Fibroblast of pulmonary artery (primary cell): ENCODE measurements at regions not wholly inside any gene's neighbourhood (a gene's known extent, or its start where the extent isn't known, plus 50 kb on each side); places are given as distances from the start of the nearest gene placed in this dataset.

Source experiments
- DNase-seq: peaks from one replicate; pipeline ENCODE4 v3.0.0-alpha.2; 2010; ENCODE audit warnings: low read depth
- H3K4me3 ChIP-seq: replicated peaks from 2 replicates; pipeline ENCODE4 v1.5.1; 2011; ENCODE audit warnings: low read depth, mild to moderate bottlenecking, control low read depth, low read length, moderate library complexity
- TF ChIP-seq, protein P1 (sequence below): IDR thresholded peaks from 2 replicates; pipeline ENCODE4 v1.5.1; 2011; ENCODE audit warnings: mild to moderate bottlenecking, control low read depth, low read length, inconsistent platforms; ENCODE audit errors: missing control alignments

GRCh38 chr17:52756746-52757145 lies 598.2 kb upstream of the CA10 start:
- TF ChIP-seq, protein P1, sequence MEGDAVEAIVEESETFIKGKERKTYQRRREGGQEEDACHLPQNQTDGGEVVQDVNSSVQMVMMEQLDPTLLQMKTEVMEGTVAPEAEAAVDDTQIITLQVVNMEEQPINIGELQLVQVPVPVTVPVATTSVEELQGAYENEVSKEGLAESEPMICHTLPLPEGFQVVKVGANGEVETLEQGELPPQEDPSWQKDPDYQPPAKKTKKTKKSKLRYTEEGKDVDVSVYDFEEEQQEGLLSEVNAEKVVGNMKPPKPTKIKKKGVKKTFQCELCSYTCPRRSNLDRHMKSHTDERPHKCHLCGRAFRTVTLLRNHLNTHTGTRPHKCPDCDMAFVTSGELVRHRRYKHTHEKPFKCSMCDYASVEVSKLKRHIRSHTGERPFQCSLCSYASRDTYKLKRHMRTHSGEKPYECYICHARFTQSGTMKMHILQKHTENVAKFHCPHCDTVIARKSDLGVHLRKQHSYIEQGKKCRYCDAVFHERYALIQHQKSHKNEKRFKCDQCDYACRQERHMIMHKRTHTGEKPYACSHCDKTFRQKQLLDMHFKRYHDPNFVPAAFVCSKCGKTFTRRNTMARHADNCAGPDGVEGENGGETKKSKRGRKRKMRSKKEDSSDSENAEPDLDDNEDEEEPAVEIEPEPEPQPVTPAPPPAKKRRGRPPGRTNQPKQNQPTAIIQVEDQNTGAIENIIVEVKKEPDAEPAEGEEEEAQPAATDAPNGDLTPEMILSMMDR = no peak
- DNase-seq = no peak
- H3K4me3 ChIP-seq = no peak overlapping the region

DNA sequence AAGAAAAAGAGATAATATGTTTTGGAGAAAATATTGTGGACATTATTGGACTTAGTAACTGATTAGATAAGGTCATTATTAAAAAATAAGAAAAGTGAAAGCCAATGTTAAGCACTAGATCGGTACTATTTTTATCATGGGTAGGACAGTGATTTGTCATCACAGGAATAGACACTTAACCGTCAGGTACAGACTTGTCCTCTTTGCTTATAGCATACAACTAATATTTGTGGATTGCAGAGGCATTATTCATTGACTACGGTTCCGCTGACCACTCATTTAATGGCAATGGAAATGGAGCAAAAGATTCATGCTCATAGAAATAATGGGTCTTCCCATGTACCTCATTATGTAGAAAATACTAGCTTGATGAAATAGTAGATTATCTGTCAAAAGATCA lies 596.3 kb upstream of the CA10 start:
- no peak for DNase-seq
- no peak overlapping the region for H3K4me3 ChIP-seq
- TF ChIP-seq, protein P1 = no peak

DNA sequence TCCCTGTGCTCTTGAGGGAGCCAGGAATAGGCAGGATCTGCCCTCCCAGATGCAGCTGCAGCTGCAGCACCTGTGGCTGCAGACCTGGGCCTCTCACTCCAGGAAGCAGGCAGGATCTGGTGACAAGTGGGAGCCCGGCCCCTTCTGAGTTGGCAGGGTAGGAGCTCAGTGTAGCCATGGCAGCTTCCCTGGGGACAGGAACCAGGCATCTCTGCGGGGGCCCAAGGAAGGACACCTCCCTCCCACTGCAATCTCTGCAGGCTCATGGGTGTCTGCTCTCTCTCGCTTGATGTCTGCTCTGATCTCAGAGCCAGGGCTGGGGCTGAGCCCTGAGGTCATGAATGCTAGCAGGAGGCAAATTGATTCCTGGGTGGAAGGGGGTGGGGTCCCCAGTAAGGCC lies 592.5 kb upstream of the CA10 start:
- DNase-seq = no peak
- no peak overlapping the region for H3K4me3 ChIP-seq
- TF ChIP-seq, protein P1 = no peak

DNA sequence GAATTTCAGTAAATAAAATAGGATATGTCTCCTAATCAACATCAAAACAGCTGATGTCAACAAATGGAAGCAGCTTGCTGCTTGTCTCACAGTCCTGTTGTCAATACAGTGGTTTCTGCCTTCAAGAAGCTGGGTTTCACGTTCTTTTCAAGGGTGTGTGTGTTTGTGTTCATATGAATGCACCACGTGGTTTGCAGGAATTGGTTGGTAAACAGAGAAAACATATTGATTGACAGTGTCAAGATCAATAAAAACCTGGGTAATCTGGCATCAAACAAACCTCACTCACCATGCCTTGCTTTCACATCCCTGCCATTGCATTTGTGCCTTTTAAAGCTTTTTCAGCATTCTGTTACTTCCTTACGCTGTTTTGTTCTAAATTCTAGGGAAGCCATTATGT lies 585.7 kb upstream of the CA10 start:
- no peak overlapping the region for H3K4me3 ChIP-seq
- TF ChIP-seq, protein P1 = no peak
- no peak for DNase-seq

- TF ChIP-seq, protein P1 = no peak
- no peak overlapping the region for H3K4me3 ChIP-seq
- no peak for DNase-seq
Observed at GRCh38 chr17:52740006-52740405, 581.5 kb upstream of the CA10 start.

DNA sequence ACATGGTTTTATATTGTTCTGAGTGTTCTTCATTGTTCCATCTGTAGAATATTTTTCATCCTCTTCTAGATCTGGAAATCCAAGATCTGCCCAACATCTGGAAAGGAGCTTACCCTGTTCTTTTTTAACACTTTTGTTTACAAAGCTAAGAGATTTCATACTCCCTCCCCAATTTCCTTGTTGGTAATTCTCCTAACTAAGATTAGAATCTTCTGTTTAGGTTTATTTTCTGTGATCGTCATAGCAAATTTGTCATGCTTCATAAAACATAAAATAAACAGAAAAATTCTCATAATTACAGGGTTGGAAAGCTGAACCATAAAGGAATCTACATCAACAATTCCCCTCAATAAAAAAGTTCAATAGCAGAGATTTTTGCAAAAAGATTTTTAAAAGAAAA lies 580.3 kb upstream of the CA10 start:
- peak; percentile 2 for DNase-seq
- TF ChIP-seq, protein P1 = no peak

DNA sequence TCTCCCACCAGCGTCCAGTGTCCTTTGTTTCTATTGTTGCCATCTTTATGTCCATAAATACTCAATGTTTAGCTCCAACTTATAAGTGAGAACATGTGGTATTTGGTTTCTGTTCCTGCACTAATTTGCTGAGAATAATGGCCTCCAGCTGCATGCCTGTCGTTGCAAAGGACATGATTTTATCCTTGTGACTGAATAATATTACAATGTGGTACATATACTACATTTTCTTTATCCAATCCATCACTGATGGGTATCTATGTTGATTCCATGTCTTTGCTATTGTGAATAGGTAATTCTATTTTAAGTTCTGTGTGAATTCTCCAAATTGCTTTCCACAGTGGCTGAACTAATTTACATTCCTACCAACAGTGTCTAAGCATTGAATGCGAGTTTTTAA lies 578.6 kb upstream of the CA10 start:
- H3K4me3 ChIP-seq = no peak overlapping the region
- TF ChIP-seq, protein P1 = no peak
- DNase-seq = no peak

More for the DNA sequence above, 580.3 kb upstream of the CA10 start:
- no peak overlapping the region for H3K4me3 ChIP-seq
